A549 (cell line): ENCODE measurements at regions not wholly inside any gene's neighbourhood (a gene's known extent, or its start where the extent isn't known, plus 50 kb on each side); places are given as distances from the start of the nearest gene placed in this dataset.

Source experiments
- BHLHE40 ChIP-seq: IDR thresholded peaks from 2 replicates; pipeline ENCODE4 v1.6.1; 2012; ENCODE audit warnings: low read depth, low read length, inconsistent platforms
- CEBPB ChIP-seq, 2 experiments: fragments of >200 bp in 1 of 2; sonication (Bioruptor Twin) in 1 of 2; formaldehyde crosslinking in 1 of 2; IDR thresholded peaks; 2 replicates each; pipeline ENCODE4 v1.6.1; 2012 to 2016
- CHD2 ChIP-seq: fragments of 150-350 bp; IDR thresholded peaks from 2 replicates; pipeline ENCODE4 v1.6.1; 2014; ENCODE audit warnings: low read length; ENCODE audit not compliant: partially characterized antibody
- CHD4 ChIP-seq: fragments of 200-600 bp; sonication (generic); IDR thresholded peaks from 2 replicates; pipeline ENCODE4 v1.6.1; 2016; ENCODE audit warnings: antibody characterized with exemption, mild to moderate bottlenecking, borderline replicate concordance
- EP300 ChIP-seq, 2 experiments: fragments of >200 bp; sonication (Bioruptor Twin); formaldehyde crosslinking; IDR thresholded peaks; 2 replicates in 1 of 2; 3 replicates in 1 of 2; pipeline ENCODE4 v1.6.1; 2016 to 2017
- MYC ChIP-seq: IDR thresholded peaks from 2 replicates; pipeline ENCODE4 v1.6.1; 2012; ENCODE audit warnings: mild to moderate bottlenecking, inconsistent platforms, low read length, improper control_type of control experiment, borderline replicate concordance
- POLR2A ChIP-seq: IDR thresholded peaks from 2 replicates; pipeline ENCODE4 v1.6.1; 2012; ENCODE audit warnings: mild to moderate bottlenecking, low read length
- TF ChIP-seq, protein P1 (sequence below): fragments of >200 bp; sonication (Bioruptor Twin); formaldehyde crosslinking; IDR thresholded peaks from 3 replicates; pipeline ENCODE4 v1.5.1; 2016
- TF ChIP-seq, protein P2 (sequence below): IDR thresholded peaks from 2 replicates; pipeline ENCODE4 v1.6.1; 2012
- TF ChIP-seq, protein P3 (sequence below): IDR thresholded peaks from 2 replicates; pipeline ENCODE4 v1.6.1; 2012
- TF ChIP-seq, protein P4 (sequence below): fragments of 150-350 bp; IDR thresholded peaks from 2 replicates; pipeline ENCODE4 v1.6.1; 2014; ENCODE audit warnings: low read depth, mild to moderate bottlenecking, low read length

DNA sequence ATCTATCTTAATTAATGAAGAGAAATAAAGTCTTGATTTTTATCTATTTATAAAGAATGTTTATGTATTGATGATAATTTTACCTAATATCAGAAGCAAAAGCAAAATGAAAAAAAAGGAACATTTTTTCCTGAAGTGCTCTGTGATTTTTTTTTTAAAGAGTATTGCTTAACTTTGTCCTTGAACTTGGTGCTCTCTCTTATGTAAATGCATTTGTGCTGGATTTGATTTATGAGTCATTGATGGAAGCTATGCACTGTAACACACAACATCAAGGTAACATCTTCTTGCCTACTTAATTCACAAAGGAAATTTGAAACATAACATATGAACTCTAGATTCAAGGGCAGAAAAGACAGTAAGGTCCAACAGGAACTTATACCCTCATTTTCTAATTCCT is 312.9 kb upstream of the CDH19 start:
- TF ChIP-seq, protein P1, sequence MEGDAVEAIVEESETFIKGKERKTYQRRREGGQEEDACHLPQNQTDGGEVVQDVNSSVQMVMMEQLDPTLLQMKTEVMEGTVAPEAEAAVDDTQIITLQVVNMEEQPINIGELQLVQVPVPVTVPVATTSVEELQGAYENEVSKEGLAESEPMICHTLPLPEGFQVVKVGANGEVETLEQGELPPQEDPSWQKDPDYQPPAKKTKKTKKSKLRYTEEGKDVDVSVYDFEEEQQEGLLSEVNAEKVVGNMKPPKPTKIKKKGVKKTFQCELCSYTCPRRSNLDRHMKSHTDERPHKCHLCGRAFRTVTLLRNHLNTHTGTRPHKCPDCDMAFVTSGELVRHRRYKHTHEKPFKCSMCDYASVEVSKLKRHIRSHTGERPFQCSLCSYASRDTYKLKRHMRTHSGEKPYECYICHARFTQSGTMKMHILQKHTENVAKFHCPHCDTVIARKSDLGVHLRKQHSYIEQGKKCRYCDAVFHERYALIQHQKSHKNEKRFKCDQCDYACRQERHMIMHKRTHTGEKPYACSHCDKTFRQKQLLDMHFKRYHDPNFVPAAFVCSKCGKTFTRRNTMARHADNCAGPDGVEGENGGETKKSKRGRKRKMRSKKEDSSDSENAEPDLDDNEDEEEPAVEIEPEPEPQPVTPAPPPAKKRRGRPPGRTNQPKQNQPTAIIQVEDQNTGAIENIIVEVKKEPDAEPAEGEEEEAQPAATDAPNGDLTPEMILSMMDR: no peak
- TF ChIP-seq, protein P2, sequence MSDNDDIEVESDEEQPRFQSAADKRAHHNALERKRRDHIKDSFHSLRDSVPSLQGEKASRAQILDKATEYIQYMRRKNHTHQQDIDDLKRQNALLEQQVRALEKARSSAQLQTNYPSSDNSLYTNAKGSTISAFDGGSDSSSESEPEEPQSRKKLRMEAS: no peak
- TF ChIP-seq, protein P3, sequence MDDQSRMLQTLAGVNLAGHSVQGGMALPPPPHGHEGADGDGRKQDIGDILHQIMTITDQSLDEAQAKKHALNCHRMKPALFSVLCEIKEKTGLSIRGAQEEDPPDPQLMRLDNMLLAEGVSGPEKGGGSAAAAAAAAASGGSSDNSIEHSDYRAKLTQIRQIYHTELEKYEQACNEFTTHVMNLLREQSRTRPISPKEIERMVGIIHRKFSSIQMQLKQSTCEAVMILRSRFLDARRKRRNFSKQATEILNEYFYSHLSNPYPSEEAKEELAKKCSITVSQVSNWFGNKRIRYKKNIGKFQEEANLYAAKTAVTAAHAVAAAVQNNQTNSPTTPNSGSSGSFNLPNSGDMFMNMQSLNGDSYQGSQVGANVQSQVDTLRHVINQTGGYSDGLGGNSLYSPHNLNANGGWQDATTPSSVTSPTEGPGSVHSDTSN: no peak
- no peak for TF ChIP-seq CHD4
- TF ChIP-seq CEBPB (IDR thresholded peaks at IDR 0.05): no peak
- no peak for TF ChIP-seq CHD2
- TF ChIP-seq EP300 (IDR thresholded peaks at IDR 0.05): no peak
- TF ChIP-seq POLR2A: no peak
- TF ChIP-seq BHLHE40: no peak
- TF ChIP-seq, protein P4, sequence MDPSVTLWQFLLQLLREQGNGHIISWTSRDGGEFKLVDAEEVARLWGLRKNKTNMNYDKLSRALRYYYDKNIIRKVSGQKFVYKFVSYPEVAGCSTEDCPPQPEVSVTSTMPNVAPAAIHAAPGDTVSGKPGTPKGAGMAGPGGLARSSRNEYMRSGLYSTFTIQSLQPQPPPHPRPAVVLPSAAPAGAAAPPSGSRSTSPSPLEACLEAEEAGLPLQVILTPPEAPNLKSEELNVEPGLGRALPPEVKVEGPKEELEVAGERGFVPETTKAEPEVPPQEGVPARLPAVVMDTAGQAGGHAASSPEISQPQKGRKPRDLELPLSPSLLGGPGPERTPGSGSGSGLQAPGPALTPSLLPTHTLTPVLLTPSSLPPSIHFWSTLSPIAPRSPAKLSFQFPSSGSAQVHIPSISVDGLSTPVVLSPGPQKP: no peak
- no peak for TF ChIP-seq MYC
